Breast epithelium (tissue), 4 donors: ENCODE measurements at regions not wholly inside any gene's neighbourhood (a gene's known extent, or its start where the extent isn't known, plus 50 kb on each side); places are given as distances from the start of the nearest gene placed in this dataset.

Experiments used
- DNase-seq, 2 donors: peaks; one replicate each; pipeline ENCODE4 v3.0.0-alpha.2; 2019; ENCODE audit warnings: low spot score in 2 of 2
- H3K27ac ChIP-seq, 2 donors: fragments of 200-600 bp; sonication (generic) in 1 of 2; one replicate each; pipeline ENCODE4 v1.5.1; 2016 to 2019; ENCODE audit warnings: mild to moderate bottlenecking in 1 of 2
- H3K27me3 ChIP-seq, 2 donors: fragments of 200-600 bp; sonication (generic) in 1 of 2; one replicate each; pipeline versions ENCODE4 v1.5.1 to v1.6.0; 2017 to 2019; ENCODE audit warnings: control low read depth in 1 of 2, mild to moderate bottlenecking in 1 of 2
- H3K36me3 ChIP-seq: fragments of 200-600 bp; one replicate; pipeline ENCODE4 v1.5.1; 2019
- H3K4me1 ChIP-seq, 2 donors: fragments of 200-600 bp; sonication (generic); one replicate each; pipeline ENCODE4 v1.5.1; 2016 to 2019; ENCODE audit warnings: control low read depth in 1 of 2
- H3K4me3 ChIP-seq, 3 donors: fragments of 200-600 bp; sonication (generic); 1 replicate in 2 of 3; 2 replicates in 1 of 3; pipeline ENCODE4 v1.5.1; 2016 to 2019; ENCODE audit warnings: mild to moderate bottlenecking in 3 of 3, moderate library complexity in 2 of 3
- H3K9me3 ChIP-seq, 2 donors: fragments of 200-600 bp; sonication (generic) in 1 of 2; one replicate each; pipeline ENCODE4 v1.5.1; 2016 to 2019; ENCODE audit warnings: control low read depth in 1 of 2
- POLR2A ChIP-seq: fragments of 450-650 bp; IDR thresholded peaks from one replicate; pipeline ENCODE4 v1.6.1; 2016; ENCODE audit warnings: antibody characterized with exemption, mild to moderate bottlenecking, moderate library complexity
- POLR2AphosphoS5 ChIP-seq, 3 donors: sonication (generic); formaldehyde crosslinking; IDR thresholded peaks; one replicate each; pipeline ENCODE4 v1.6.1; 2017; ENCODE audit warnings: antibody characterized with exemption in 3 of 3
- intact Hi-C: fragments of 100-400 bp; cut with DNase I; formaldehyde crosslinking; loops from one replicate; pipeline ENCODE4 v1.15.1; 2023; ENCODE audit warnings: low total_unique reads
- TF ChIP-seq, protein P1 (sequence below), 3 donors: fragments of 450-650 bp; IDR thresholded peaks; one replicate each; pipeline ENCODE4 v1.5.1; 2016 to 2017; ENCODE audit warnings: antibody characterized with exemption in 3 of 3, mild to moderate bottlenecking in 3 of 3, moderate library complexity in 3 of 3

DNA sequence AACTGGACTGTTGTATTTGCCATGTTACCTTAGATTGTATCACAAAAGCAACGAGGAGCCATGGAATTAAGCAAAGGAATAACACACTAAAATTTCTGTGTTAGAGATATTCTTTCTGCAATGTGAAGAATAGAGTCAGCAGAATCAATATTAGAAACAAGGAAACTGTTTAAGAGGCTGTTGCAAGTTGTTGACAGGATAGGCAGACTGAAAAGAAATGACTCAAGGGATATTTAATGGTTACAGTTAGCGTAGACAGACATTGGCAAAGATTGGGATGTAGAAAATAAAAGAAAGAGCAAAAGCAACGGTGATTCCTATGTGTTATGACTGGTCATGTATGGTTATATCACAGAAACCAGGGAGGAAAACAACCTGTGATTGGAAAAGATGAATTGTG is 299.0 kb upstream of the PPFIA2 start:
- no peaks in the 10 kb centered on the region for H3K9me3 ChIP-seq
- H3K4me1 ChIP-seq = no peaks in the 10 kb centered on the region
- TF ChIP-seq POLR2A = no peak
- TF ChIP-seq POLR2AphosphoS5 (IDR thresholded peaks at IDR 0.05) = no peak
- TF ChIP-seq, protein P1, sequence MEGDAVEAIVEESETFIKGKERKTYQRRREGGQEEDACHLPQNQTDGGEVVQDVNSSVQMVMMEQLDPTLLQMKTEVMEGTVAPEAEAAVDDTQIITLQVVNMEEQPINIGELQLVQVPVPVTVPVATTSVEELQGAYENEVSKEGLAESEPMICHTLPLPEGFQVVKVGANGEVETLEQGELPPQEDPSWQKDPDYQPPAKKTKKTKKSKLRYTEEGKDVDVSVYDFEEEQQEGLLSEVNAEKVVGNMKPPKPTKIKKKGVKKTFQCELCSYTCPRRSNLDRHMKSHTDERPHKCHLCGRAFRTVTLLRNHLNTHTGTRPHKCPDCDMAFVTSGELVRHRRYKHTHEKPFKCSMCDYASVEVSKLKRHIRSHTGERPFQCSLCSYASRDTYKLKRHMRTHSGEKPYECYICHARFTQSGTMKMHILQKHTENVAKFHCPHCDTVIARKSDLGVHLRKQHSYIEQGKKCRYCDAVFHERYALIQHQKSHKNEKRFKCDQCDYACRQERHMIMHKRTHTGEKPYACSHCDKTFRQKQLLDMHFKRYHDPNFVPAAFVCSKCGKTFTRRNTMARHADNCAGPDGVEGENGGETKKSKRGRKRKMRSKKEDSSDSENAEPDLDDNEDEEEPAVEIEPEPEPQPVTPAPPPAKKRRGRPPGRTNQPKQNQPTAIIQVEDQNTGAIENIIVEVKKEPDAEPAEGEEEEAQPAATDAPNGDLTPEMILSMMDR (IDR thresholded peaks at IDR 0.05) = no peak
- intact Hi-C loops = no loop called here
- H3K27me3 ChIP-seq = no peaks in the 10 kb centered on the region
- no peak overlapping the region for H3K27ac ChIP-seq
- DNase-seq = no peak
- H3K4me3 ChIP-seq = no peak overlapping the region
- H3K36me3 ChIP-seq = no peaks in the 10 kb centered on the region

DNA sequence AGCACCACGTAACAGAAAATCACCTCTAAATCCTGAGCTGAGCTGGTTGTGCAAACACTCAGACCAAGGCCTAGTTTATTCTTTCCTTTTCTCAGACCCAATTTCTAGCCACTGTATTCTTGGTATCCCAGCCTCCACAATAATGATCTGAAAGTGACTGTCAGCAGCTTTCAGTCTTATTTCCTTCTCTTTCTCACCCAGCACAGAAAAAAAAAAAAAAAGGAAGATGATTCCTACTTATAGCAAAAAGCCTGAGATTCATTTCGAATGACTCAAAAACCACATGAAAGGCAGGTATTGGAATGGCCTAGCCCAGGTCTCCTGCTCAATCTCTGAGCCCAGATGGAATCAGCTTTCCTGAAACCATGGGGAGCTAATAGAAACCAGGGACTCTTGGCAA is 298.6 kb upstream of the PPFIA2 start:
- DNase-seq = no peak
- TF ChIP-seq POLR2A = no peak
- TF ChIP-seq, protein P1 (IDR thresholded peaks at IDR 0.05) = no peak
- TF ChIP-seq POLR2AphosphoS5 (IDR thresholded peaks at IDR 0.05) = no peak
- intact Hi-C loops = no loop called here
- Histone ChIP-seq H3K4me1 (no peaks in the 10 kb centered on the region), H3K27me3 (no peaks in the 10 kb centered on the region), H3K27ac (no peak overlapping the region), H3K36me3 (no peaks in the 10 kb centered on the region), H3K9me3 (no peaks in the 10 kb centered on the region), H3K4me3 (no peak overlapping the region)

DNA sequence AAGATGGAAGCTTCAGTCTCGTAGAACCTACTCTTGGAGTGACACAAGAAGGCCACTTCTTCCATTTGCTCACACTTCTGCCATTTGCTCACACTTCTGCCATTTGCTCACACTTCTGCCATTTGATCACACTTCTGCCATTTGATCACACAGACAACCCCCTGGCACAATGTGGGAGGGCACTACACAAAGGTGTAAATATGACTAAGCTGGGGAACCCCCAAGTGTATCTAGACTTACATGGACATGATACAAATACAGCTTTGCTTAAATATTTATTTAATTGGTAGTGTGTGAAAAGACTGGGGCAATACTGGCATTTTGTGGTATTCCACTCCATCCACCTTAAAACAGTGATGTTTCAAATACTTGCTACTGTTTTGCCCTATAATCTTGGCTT is 296.2 kb upstream of the PPFIA2 start:
- TF ChIP-seq POLR2A (no peak), POLR2AphosphoS5 (IDR thresholded peaks at IDR 0.05) (no peak)
- TF ChIP-seq, protein P1 (IDR thresholded peaks at IDR 0.05) = no peak
- Histone ChIP-seq H3K36me3 (no peaks in the 10 kb centered on the region), H3K4me1 (no peaks in the 10 kb centered on the region), H3K27ac (no peak overlapping the region), H3K27me3 (no peaks in the 10 kb centered on the region), H3K9me3 (no peaks in the 10 kb centered on the region), H3K4me3 (no peak overlapping the region)
- intact Hi-C loops = no loop called here
- DNase-seq = no peak

DNA sequence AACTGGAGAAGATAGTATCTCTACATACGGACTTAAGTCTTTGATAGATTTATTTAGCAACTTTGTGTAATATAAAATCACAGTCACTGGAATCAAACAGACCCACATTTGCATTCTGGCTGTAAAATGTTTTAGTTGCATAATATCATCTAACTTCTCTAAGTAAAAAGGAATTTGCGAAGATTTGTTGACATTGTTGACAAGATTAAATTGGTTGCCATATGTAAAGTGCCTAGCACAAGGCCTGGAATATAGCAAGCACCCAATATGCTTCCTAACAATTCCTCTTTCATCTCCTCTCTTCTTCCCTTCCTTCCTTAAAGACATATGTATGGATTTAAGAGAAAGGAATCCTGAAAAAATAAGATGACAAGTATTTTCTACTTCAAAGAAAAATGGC is 295.4 kb upstream of the PPFIA2 start:
- intact Hi-C loops = no loop called here

DNA sequence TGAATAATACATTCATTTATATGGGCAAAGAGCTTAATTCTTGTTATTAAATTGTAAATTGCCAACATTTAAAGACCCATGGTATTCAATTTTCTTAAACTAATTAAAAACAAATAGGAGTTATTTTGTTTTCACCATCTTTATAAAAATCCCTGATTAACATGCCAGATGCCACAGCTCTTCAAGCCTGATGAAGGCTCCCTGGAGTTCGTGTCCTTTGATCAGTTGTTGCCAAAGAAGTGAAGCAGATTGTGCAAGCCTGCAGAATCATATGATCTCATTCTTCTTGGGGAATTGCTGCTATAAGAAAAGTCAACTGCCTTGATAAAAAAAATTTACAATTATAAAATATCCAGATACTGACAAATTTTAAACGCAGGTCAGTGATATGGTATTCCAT is 288.3 kb upstream of the PPFIA2 start:
- intact Hi-C loops = no loop called here
- H3K27me3 ChIP-seq = no peaks in the 10 kb centered on the region
- no peak overlapping the region for H3K27ac ChIP-seq
- DNase-seq = no peak
- H3K4me1 ChIP-seq = no peaks in the 10 kb centered on the region
- no peak overlapping the region for H3K4me3 ChIP-seq
- H3K36me3 ChIP-seq = no peaks in the 10 kb centered on the region
- H3K9me3 ChIP-seq = no peaks in the 10 kb centered on the region
- TF ChIP-seq POLR2AphosphoS5 (IDR thresholded peaks at IDR 0.05) (no peak), POLR2A (no peak)
- TF ChIP-seq, protein P1 (IDR thresholded peaks at IDR 0.05) = no peak

More for the DNA sequence above, 295.4 kb upstream of the PPFIA2 start:
- Histone ChIP-seq H3K4me1 (no peaks in the 10 kb centered on the region), H3K9me3 (no peaks in the 10 kb centered on the region), H3K36me3 (no peaks in the 10 kb centered on the region), H3K27me3 (no peaks in the 10 kb centered on the region), H3K4me3 (no peak overlapping the region), H3K27ac (no peak overlapping the region)
- no peak for DNase-seq
- TF ChIP-seq, protein P1 (IDR thresholded peaks at IDR 0.05) = no peak
- TF ChIP-seq POLR2A = no peak
- no peak for TF ChIP-seq POLR2AphosphoS5 (IDR thresholded peaks at IDR 0.05)
